Esophagus squamous epithelium (tissue), 5 donors: ENCODE measurements at regions not wholly inside any gene's neighbourhood (a gene's known extent, or its start where the extent isn't known, plus 50 kb on each side); places are given as distances from the start of the nearest gene placed in this dataset.

Experiments
- DNase-seq: peaks from one replicate; lab custom pipeline; 2025; lab: John Stamatoyannopoulos, UW
- H3K27ac ChIP-seq, 4 donors: fragments of 200-600 bp; sonication (generic); one replicate each; pipeline ENCODE4 v1.5.1; 2016 to 2019; ENCODE audit warnings: mild to moderate bottlenecking in 1 of 4
- H3K27me3 ChIP-seq, 4 donors: fragments of 200-600 bp; sonication (generic); 1 replicate in 3 of 4; 2 replicates in 1 of 4; pipeline versions ENCODE4 v1.5.1 to v1.6.0; 2017 to 2021; ENCODE audit warnings: antibody characterized with exemption in 1 of 4
- H3K36me3 ChIP-seq, 3 donors: fragments of 200-600 bp; sonication (generic); one replicate each; pipeline ENCODE4 v1.5.1; 2016 to 2019
- H3K4me1 ChIP-seq, 3 donors: fragments of 200-600 bp; sonication (generic); one replicate each; pipeline ENCODE4 v1.5.1; 2017 to 2019
- H3K4me3 ChIP-seq, 4 donors: fragments of 200-600 bp; sonication (generic); 1 replicate in 3 of 4; 2 replicates in 1 of 4; pipeline ENCODE4 v1.5.1; 2016 to 2019; ENCODE audit warnings: mild to moderate bottlenecking in 2 of 4, moderate library complexity in 1 of 4
- H3K9me3 ChIP-seq, 3 donors: fragments of 200-600 bp; sonication (generic); one replicate each; pipeline ENCODE4 v1.5.1; 2016 to 2019
- CTCF ChIP-seq, 6 experiments: fragments of 450-650 bp in 4 of 6; fragments of 200-600 bp in 2 of 6; sonication (generic) in 2 of 6; IDR thresholded peaks; one replicate each; pipeline ENCODE4 v1.5.1; 2016 to 2019; ENCODE audit warnings: antibody characterized with exemption in 6 of 6, mild to moderate bottlenecking in 4 of 6, moderate library complexity in 4 of 6
- POLR2A ChIP-seq, 4 donors: fragments of 450-650 bp; IDR thresholded peaks; one replicate each; pipeline ENCODE4 v1.6.1; 2017; ENCODE audit warnings: antibody characterized with exemption in 4 of 4, mild to moderate bottlenecking in 4 of 4, moderate library complexity in 3 of 4
- WGBS, 2 donors: methylation state at CpG; one replicate each; pipeline ENCODE4 v1.1.5; 2018; 5-methylcytosine and 5-hydroxymethylcytosine counted together
- intact Hi-C: fragments of 100-400 bp; cut with DNase I; formaldehyde crosslinking; loops from one replicate; pipeline ENCODE4 v1.15.0; 2022
- donor health status: DM: yes; HTN: yes; CAD: no.

GRCh38 chr5:130731839-130732238 is 433.2 kb downstream of the HINT1 start:
- TF ChIP-seq CTCF (IDR thresholded peaks at IDR 0.05) = no peak
- no peak for TF ChIP-seq POLR2A (IDR thresholded peaks at IDR 0.05)
- no peak for DNase-seq
- Histone ChIP-seq H3K9me3 (peaks cover 0 to 4% (median 0%) of the 10 kb centered on the region in 3 donors), H3K4me3 (no peak overlapping the region), H3K4me1 (no peaks in the 10 kb centered on the region), H3K27me3 (no peaks in the 10 kb centered on the region), H3K27ac (no peak overlapping the region), H3K36me3 (no peaks in the 10 kb centered on the region)
- 96 to 98% methylated on average over 4 of the region's 4 CpGs for WGBS, 2 donors
- intact Hi-C loops = no loop called here

GRCh38 chr5:130729541-130729940 is 435.5 kb downstream of the HINT1 start:
- H3K27ac ChIP-seq = no peak overlapping the region
- H3K9me3 ChIP-seq = peaks cover 0 to 4% (median 0%) of the 10 kb centered on the region in 3 donors
- H3K4me3 ChIP-seq = no peak overlapping the region
- no peaks in the 10 kb centered on the region for H3K36me3 ChIP-seq
- intact Hi-C loops = no loop called here
- TF ChIP-seq CTCF (IDR thresholded peaks at IDR 0.05) = no peak
- no peak for TF ChIP-seq POLR2A (IDR thresholded peaks at IDR 0.05)
- no peaks in the 10 kb centered on the region for H3K27me3 ChIP-seq
- no peak for DNase-seq
- WGBS, 2 donors = 19 to 30% methylated on average over 2 of the region's 2 CpGs
- H3K4me1 ChIP-seq = no peaks in the 10 kb centered on the region

- TF ChIP-seq POLR2A (IDR thresholded peaks at IDR 0.05) (no peak), CTCF (IDR thresholded peaks at IDR 0.05) (no peak)
- DNase-seq = no peak
- no peaks in the 10 kb centered on the region for H3K36me3 ChIP-seq
- no peaks in the 10 kb centered on the region for H3K4me1 ChIP-seq
- 84 to 85% methylated on average over 1 of the region's 1 CpG for WGBS, 2 donors
- H3K4me3 ChIP-seq = no peak overlapping the region
- no peaks in the 10 kb centered on the region for H3K27me3 ChIP-seq
- no peak overlapping the region for H3K27ac ChIP-seq
- H3K9me3 ChIP-seq = peaks cover 0 to 4% (median 0%) of the 10 kb centered on the region in 3 donors
- intact Hi-C loops = no loop called here
These were observed 437.2 kb downstream of the HINT1 start for GRCh38 chr5:130727830-130728229.

- no peaks in the 10 kb centered on the region for H3K4me1 ChIP-seq
- no peaks in the 10 kb centered on the region for H3K27me3 ChIP-seq
- WGBS, 2 donors = 42 to 53% methylated on average over 5 of the region's 5 CpGs
- H3K36me3 ChIP-seq = no peaks in the 10 kb centered on the region
- H3K9me3 ChIP-seq = no peaks in the 10 kb centered on the region
- no peak overlapping the region for H3K4me3 ChIP-seq
- TF ChIP-seq POLR2A (IDR thresholded peaks at IDR 0.05) (no peak), CTCF (IDR thresholded peaks at IDR 0.05) (no peak)
- H3K27ac ChIP-seq = no peak overlapping the region
- intact Hi-C loops = no loop called here
- no peak for DNase-seq
These were observed 440.4 kb downstream of the HINT1 start for GRCh38 chr5:130724658-130725057.

GRCh38 chr5:130720355-130720754 is 444.7 kb downstream of the HINT1 start:
- no peaks in the 10 kb centered on the region for H3K27me3 ChIP-seq
- H3K9me3 ChIP-seq = no peaks in the 10 kb centered on the region
- 27 to 32% methylated on average over 1 of the region's 1 CpG for WGBS, 2 donors
- intact Hi-C loops = no loop called here
- DNase-seq = no peak
- H3K4me1 ChIP-seq = no peaks in the 10 kb centered on the region
- TF ChIP-seq POLR2A (IDR thresholded peaks at IDR 0.05) = no peak
- peak in 4 of 6 experiments; percentile 19 to 57 (median 24) for TF ChIP-seq CTCF (IDR thresholded peaks at IDR 0.05)
- H3K27ac ChIP-seq = no peak overlapping the region
- no peaks in the 10 kb centered on the region for H3K36me3 ChIP-seq
- no peak overlapping the region for H3K4me3 ChIP-seq
